Astrocyte (in vitro differentiated cells and primary cell): ENCODE measurements at regions not wholly inside any gene's neighbourhood (a gene's known extent, or its start where the extent isn't known, plus 50 kb on each side); places are given as distances from the start of the nearest gene placed in this dataset.

Experiments
- DNase-seq: peaks from one replicate; pipeline ENCODE4 v3.0.0-alpha.2; 2010; ENCODE audit warnings: low read depth
- FAIRE-seq: peaks from 2 replicates; lab custom pipeline; 2011; peaks lifted over from hg19 to GRCh38; lab: Jason Lieb, UNC
- H2AFZ ChIP-seq: 2 replicates; pipeline ENCODE4 v1.6.0; 2012; ENCODE audit warnings: low read depth, low read length, inconsistent platforms
- H3K27ac ChIP-seq: 2 replicates; pipeline ENCODE4 v1.5.1; 2011; ENCODE audit warnings: low read depth, low read length, inconsistent platforms
- H3K27me3 ChIP-seq: 2 replicates; pipeline ENCODE4 v1.6.0; 2011; ENCODE audit warnings: low read length, inconsistent platforms; ENCODE audit not compliant: insufficient read depth
- H3K36me3 ChIP-seq: 2 replicates; pipeline ENCODE4 v1.5.1; 2011; ENCODE audit warnings: low read length, inconsistent platforms; ENCODE audit not compliant: insufficient read depth
- H3K4me1 ChIP-seq: 2 replicates; pipeline ENCODE4 v1.5.1; 2011; ENCODE audit warnings: low read length, inconsistent platforms; ENCODE audit not compliant: insufficient read depth
- H3K4me2 ChIP-seq: 2 replicates; pipeline ENCODE4 v1.6.0; 2012; ENCODE audit warnings: low read length, inconsistent platforms
- H3K4me3 ChIP-seq: 2 replicates; pipeline ENCODE4 v1.5.1; 2011; ENCODE audit warnings: low read depth, mild to moderate bottlenecking, low read length, inconsistent platforms; ENCODE audit not compliant: insufficient read depth
- H3K79me2 ChIP-seq: 2 replicates; pipeline ENCODE4 v1.6.0; 2012; ENCODE audit warnings: mild to moderate bottlenecking, low read length, inconsistent platforms; ENCODE audit not compliant: insufficient read depth
- H3K9ac ChIP-seq: 2 replicates; pipeline ENCODE4 v1.6.0; 2012; ENCODE audit warnings: mild to moderate bottlenecking, low read length, inconsistent platforms
- H3K9me3 ChIP-seq: 2 replicates; pipeline ENCODE4 v1.5.1; 2012; ENCODE audit warnings: low read depth, mild to moderate bottlenecking, low read length, inconsistent platforms; ENCODE audit not compliant: insufficient read depth
- H4K20me1 ChIP-seq: 2 replicates; pipeline ENCODE4 v1.6.0; 2012; ENCODE audit warnings: low read length, inconsistent platforms; ENCODE audit not compliant: insufficient read depth
- H3K27ac Mint-ChIP-seq: one replicate; pipeline ENCODE4 v1.8.0; 2021; ENCODE audit warnings: mild to moderate bottlenecking, mixed read lengths; ENCODE audit not compliant: unreplicated experiment
- H3K27me3 Mint-ChIP-seq: one replicate; pipeline ENCODE4 v1.8.0; 2021; ENCODE audit warnings: low read depth, mixed read lengths; ENCODE audit not compliant: unreplicated experiment
- H3K36me3 Mint-ChIP-seq: one replicate; pipeline ENCODE4 v1.8.0; 2021; ENCODE audit warnings: low read depth, mixed read lengths; ENCODE audit not compliant: unreplicated experiment
- H3K4me1 Mint-ChIP-seq: one replicate; pipeline ENCODE4 v1.8.0; 2021; ENCODE audit warnings: low read depth, mixed read lengths; ENCODE audit not compliant: unreplicated experiment
- H3K4me3 Mint-ChIP-seq: one replicate; pipeline ENCODE4 v1.8.0; 2021; ENCODE audit warnings: mild to moderate bottlenecking, moderate library complexity, mixed read lengths; ENCODE audit not compliant: unreplicated experiment
- H3K9me3 Mint-ChIP-seq: one replicate; pipeline ENCODE4 v1.8.0; 2021; ENCODE audit warnings: mild to moderate bottlenecking, mixed read lengths; ENCODE audit not compliant: unreplicated experiment
- CTCF ChIP-seq: IDR thresholded peaks from 2 replicates; pipeline ENCODE4 v1.5.1; 2011; ENCODE audit warnings: low read depth, mild to moderate bottlenecking, inconsistent platforms, low read length, moderate library complexity; ENCODE audit not compliant: insufficient read depth
- EZH2 ChIP-seq: IDR thresholded peaks from 2 replicates; pipeline ENCODE4 v1.6.1; 2012; ENCODE audit warnings: mild to moderate bottlenecking, low read length, inconsistent platforms; ENCODE audit not compliant: insufficient read depth

GRCh38 chr10:27391916-27392315, 112.2 kb upstream of the RAB18 start:
- no peak overlapping the region for H3K4me2 ChIP-seq
- no peaks in the 10 kb centered on the region for H3K4me1 Mint-ChIP-seq
- DNase-seq (no peak), FAIRE-seq (no peak)
- H3K79me2 ChIP-seq: no peaks in the 10 kb centered on the region
- H3K36me3 Mint-ChIP-seq: no peaks in the 10 kb centered on the region
- no peaks in the 10 kb centered on the region for H3K4me1 ChIP-seq
- no peaks in the 10 kb centered on the region for H3K27me3 ChIP-seq
- H3K36me3 ChIP-seq: no peaks in the 10 kb centered on the region
- peaks cover 2% of the 10 kb centered on the region for H3K9me3 Mint-ChIP-seq
- no peak overlapping the region for H3K4me3 ChIP-seq
- no peaks in the 10 kb centered on the region for H3K27me3 Mint-ChIP-seq
- no peak overlapping the region for H3K27ac ChIP-seq
- no peaks in the 10 kb centered on the region for H3K9me3 ChIP-seq
- no peak overlapping the region for H3K27ac Mint-ChIP-seq
- no peak overlapping the region for H3K9ac ChIP-seq
- no peak for TF ChIP-seq CTCF
- TF ChIP-seq EZH2: no peak
- no peaks in the 10 kb centered on the region for H4K20me1 ChIP-seq
- H3K4me3 Mint-ChIP-seq: no peak overlapping the region
- no peak overlapping the region for H2AFZ ChIP-seq

GRCh38 chr10:27391325-27391724, 112.8 kb upstream of the RAB18 start:
- no peak overlapping the region for H2AFZ ChIP-seq
- Mint-ChIP-seq H3K4me1 (no peaks in the 10 kb centered on the region), H3K27me3 (no peaks in the 10 kb centered on the region), H3K36me3 (no peaks in the 10 kb centered on the region), H3K4me3 (no peak overlapping the region), H3K9me3 (peaks cover 2% of the 10 kb centered on the region), H3K27ac (no peak overlapping the region)
- H3K4me1 ChIP-seq: no peaks in the 10 kb centered on the region
- H3K9me3 ChIP-seq: no peaks in the 10 kb centered on the region
- H3K27ac ChIP-seq: no peak overlapping the region
- no peaks in the 10 kb centered on the region for H3K79me2 ChIP-seq
- no peak overlapping the region for H3K9ac ChIP-seq
- H3K4me2 ChIP-seq: no peak overlapping the region
- FAIRE-seq (no peak), DNase-seq (no peak)
- no peaks in the 10 kb centered on the region for H4K20me1 ChIP-seq
- no peaks in the 10 kb centered on the region for H3K36me3 ChIP-seq
- no peak for TF ChIP-seq CTCF
- no peak overlapping the region for H3K4me3 ChIP-seq
- H3K27me3 ChIP-seq: no peaks in the 10 kb centered on the region

- Histone ChIP-seq H3K4me2 (no peak overlapping the region), H2AFZ (no peak overlapping the region), H4K20me1 (no peaks in the 10 kb centered on the region), H3K27me3 (no peaks in the 10 kb centered on the region), H3K27ac (no peak overlapping the region), H3K79me2 (no peaks in the 10 kb centered on the region), H3K4me3 (no peak overlapping the region), H3K9ac (no peak overlapping the region), H3K4me1 (no peaks in the 10 kb centered on the region), H3K9me3 (no peaks in the 10 kb centered on the region), H3K36me3 (no peaks in the 10 kb centered on the region)
- Mint-ChIP-seq H3K36me3 (no peaks in the 10 kb centered on the region), H3K9me3 (peaks cover 2% of the 10 kb centered on the region), H3K27me3 (no peaks in the 10 kb centered on the region), H3K27ac (no peak overlapping the region), H3K4me1 (no peaks in the 10 kb centered on the region), H3K4me3 (no peak overlapping the region)
- FAIRE-seq (no peak), DNase-seq (no peak)
- TF ChIP-seq EZH2: no peak
- no peak for TF ChIP-seq CTCF
Observed at GRCh38 chr10:27390681-27391080, 113.4 kb upstream of the RAB18 start.
